ENCODE measurements at regions not wholly inside any gene's neighbourhood (a gene's known extent, or its start where the extent isn't known, plus 50 kb on each side); places are given as distances from the start of the nearest gene placed in this dataset.

GRCh38 chr5:105754056-105754455 lies 1916.7 kb downstream of the EFNA5 start:
- no peak overlapping the region for H3K4me3 ChIP-seq
- H3K36me3 ChIP-seq, result no peaks in the 10 kb centered on the region
- no peaks in the 10 kb centered on the region for H3K27me3 ChIP-seq
- no peak for DNase-seq
- H3K9me3 ChIP-seq, result peaks cover 4% of the 10 kb centered on the region

GRCh38 chr5:105752801-105753200 lies 1917.9 kb downstream of the EFNA5 start:
- Histone ChIP-seq H3K9me3 (0 out of 2 replicates have a peak, but pooled peaks cover 2% of the 10 kb centered on the region), H3K36me3 (no peaks in the 10 kb centered on the region), H3K4me3 (no peak overlapping the region), H3K27me3 (no peaks in the 10 kb centered on the region)
- no peak for DNase-seq

- no peak for DNase-seq
- Histone ChIP-seq H3K4me3 (no peak overlapping the region), H3K9me3 (0 out of 2 replicates have a peak, but pooled peaks cover 2% of the 10 kb centered on the region), H3K36me3 (no peaks in the 10 kb centered on the region), H3K27me3 (no peaks in the 10 kb centered on the region)
These were observed 1918.8 kb downstream of the EFNA5 start for GRCh38 chr5:105751908-105752307.

GRCh38 chr5:105745111-105745510 lies 1925.6 kb downstream of the EFNA5 start:
- Histone ChIP-seq H3K9me3 (0 out of 2 replicates have a peak, but pooled peaks cover 2% of the 10 kb centered on the region), H3K27me3 (no peaks in the 10 kb centered on the region), H3K4me3 (no peak overlapping the region), H3K36me3 (no peaks in the 10 kb centered on the region)
- DNase-seq, result no peak

GRCh38 chr5:105740242-105740641 lies 1930.5 kb downstream of the EFNA5 start:
- Histone ChIP-seq H3K27me3 (no peaks in the 10 kb centered on the region), H3K36me3 (no peaks in the 10 kb centered on the region), H3K9me3 (peaks cover 6% of the 10 kb centered on the region; the same call in 1 of the 2 replicates), H3K4me3 (no peak overlapping the region)
- DNase-seq, result no peak

GRCh38 chr5:105739732-105740131 lies 1931.0 kb downstream of the EFNA5 start:
- Histone ChIP-seq H3K36me3 (no peaks in the 10 kb centered on the region), H3K4me3 (no peak overlapping the region), H3K27me3 (no peaks in the 10 kb centered on the region), H3K9me3 (peaks cover 6% of the 10 kb centered on the region; the same call in 1 of the 2 replicates)
- no peak for DNase-seq

- peaks cover 6% of the 10 kb centered on the region; the same call in 1 of the 2 replicates for H3K9me3 ChIP-seq
- no peak for DNase-seq
- H3K27me3 ChIP-seq, result no peaks in the 10 kb centered on the region
- no peak overlapping the region for H3K4me3 ChIP-seq
- no peaks in the 10 kb centered on the region for H3K36me3 ChIP-seq
These were observed 1935.0 kb downstream of the EFNA5 start for GRCh38 chr5:105735704-105736103.

- Histone ChIP-seq H3K9me3 (peaks cover 3% of the 10 kb centered on the region; the same call in 1 of the 2 replicates), H3K4me3 (no peak overlapping the region), H3K36me3 (no peaks in the 10 kb centered on the region), H3K27me3 (no peaks in the 10 kb centered on the region)
- no peak for DNase-seq
These were observed 1939.8 kb downstream of the EFNA5 start for GRCh38 chr5:105730982-105731381.

- 0 out of 2 replicates have a peak, but pooled peaks cover 4% of the 10 kb centered on the region for H3K9me3 ChIP-seq
- no peaks in the 10 kb centered on the region for H3K36me3 ChIP-seq
- H3K27me3 ChIP-seq, result no peaks in the 10 kb centered on the region
- H3K4me3 ChIP-seq, result no peak overlapping the region
- no peak for DNase-seq
These were observed 1944.6 kb downstream of the EFNA5 start for GRCh38 chr5:105726093-105726492.

- Histone ChIP-seq H3K36me3 (no peaks in the 10 kb centered on the region), H3K27me3 (no peaks in the 10 kb centered on the region), H3K9me3 (no peaks in the 10 kb centered on the region; the same call in 1 of the 2 replicates), H3K4me3 (no peak overlapping the region)
- DNase-seq, result no peak
These were observed 1962.3 kb downstream of the EFNA5 start for GRCh38 chr5:105708442-105708841.

- DNase-seq, result no peak
- Histone ChIP-seq H3K27me3 (no peaks in the 10 kb centered on the region), H3K4me3 (no peak overlapping the region), H3K36me3 (no peaks in the 10 kb centered on the region), H3K9me3 (peaks cover 6% of the 10 kb centered on the region)
These were observed 1968.4 kb downstream of the EFNA5 start for GRCh38 chr5:105702323-105702722.

- DNase-seq, result no peak
- H3K27me3 ChIP-seq, result no peaks in the 10 kb centered on the region
- no peaks in the 10 kb centered on the region for H3K36me3 ChIP-seq
- H3K4me3 ChIP-seq, result no peak overlapping the region
- no peaks in the 10 kb centered on the region for H3K9me3 ChIP-seq
These were observed 1974.3 kb downstream of the EFNA5 start for GRCh38 chr5:105696440-105696839.

- H3K36me3 ChIP-seq, result no peaks in the 10 kb centered on the region
- no peaks in the 10 kb centered on the region for H3K9me3 ChIP-seq
- H3K27me3 ChIP-seq, result no peaks in the 10 kb centered on the region
- no peak overlapping the region for H3K4me3 ChIP-seq
- DNase-seq, result no peak
These were observed 1974.8 kb downstream of the EFNA5 start for GRCh38 chr5:105695941-105696340.

GRCh38 chr5:105689596-105689995 lies 1981.1 kb downstream of the EFNA5 start:
- no peaks in the 10 kb centered on the region for H3K27me3 ChIP-seq
- no peak for DNase-seq
- no peaks in the 10 kb centered on the region for H3K9me3 ChIP-seq
- H3K4me3 ChIP-seq, result no peak overlapping the region
- no peaks in the 10 kb centered on the region for H3K36me3 ChIP-seq

- Histone ChIP-seq H3K4me3 (no peak overlapping the region), H3K9me3 (no peaks in the 10 kb centered on the region), H3K36me3 (no peaks in the 10 kb centered on the region), H3K27me3 (no peaks in the 10 kb centered on the region)
- DNase-seq, result no peak
These were observed 1982.4 kb downstream of the EFNA5 start for GRCh38 chr5:105688227-105688792.

GRCh38 chr5:105687493-105687892 lies 1983.2 kb downstream of the EFNA5 start:
- DNase-seq, result no peak
- no peak overlapping the region for H3K4me3 ChIP-seq
- H3K9me3 ChIP-seq, result no peaks in the 10 kb centered on the region
- no peaks in the 10 kb centered on the region for H3K36me3 ChIP-seq
- H3K27me3 ChIP-seq, result no peaks in the 10 kb centered on the region

GRCh38 chr5:105685884-105686283 lies 1984.9 kb downstream of the EFNA5 start:
- no peak overlapping the region for H3K4me3 ChIP-seq
- H3K27me3 ChIP-seq, result no peaks in the 10 kb centered on the region
- no peaks in the 10 kb centered on the region for H3K36me3 ChIP-seq
- no peaks in the 10 kb centered on the region for H3K9me3 ChIP-seq
- DNase-seq, result no peak

- no peak for DNase-seq
- no peak overlapping the region for H3K4me3 ChIP-seq
- H3K9me3 ChIP-seq, result no peaks in the 10 kb centered on the region
- no peaks in the 10 kb centered on the region for H3K27me3 ChIP-seq
- H3K36me3 ChIP-seq, result no peaks in the 10 kb centered on the region
These were observed 1985.9 kb downstream of the EFNA5 start for GRCh38 chr5:105684799-105685198.

Measured in MG63 (cell line).